ENCODE measurements at regions not wholly inside any gene's neighbourhood (a gene's known extent, or its start where the extent isn't known, plus 50 kb on each side); places are given as distances from the start of the nearest gene placed in this dataset.
"Not testable (repeated sequence)": the region's sequence is repeated elsewhere in the genome, so short reads cannot be mapped to it uniquely, and the experiment has no call there.

DNA sequence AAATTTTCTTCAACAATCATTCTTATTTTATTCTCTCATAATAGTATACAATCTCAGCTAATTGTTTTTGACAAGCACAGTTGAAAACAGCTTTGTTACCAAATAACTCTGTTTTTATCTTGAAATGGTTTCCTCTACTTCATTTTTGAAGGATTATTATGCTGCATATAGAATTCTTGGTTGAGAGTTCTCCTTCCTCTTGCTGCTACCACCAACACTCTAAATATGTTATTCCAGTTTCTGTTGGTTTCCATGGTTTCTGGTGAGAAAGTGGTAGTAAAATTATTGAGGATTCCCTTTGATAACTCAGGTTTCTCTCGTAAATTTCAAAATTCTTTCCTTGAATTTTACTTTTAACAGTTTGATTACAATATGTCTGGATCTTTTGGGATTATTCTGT, 1725.9 kb downstream of the PCDH9 start:
- no peak for DNase-seq (ENCODE audit: extremely low read depth in 1 of 11, low read depth in 9 of 11, low spot score in 4 of 11)

DNA sequence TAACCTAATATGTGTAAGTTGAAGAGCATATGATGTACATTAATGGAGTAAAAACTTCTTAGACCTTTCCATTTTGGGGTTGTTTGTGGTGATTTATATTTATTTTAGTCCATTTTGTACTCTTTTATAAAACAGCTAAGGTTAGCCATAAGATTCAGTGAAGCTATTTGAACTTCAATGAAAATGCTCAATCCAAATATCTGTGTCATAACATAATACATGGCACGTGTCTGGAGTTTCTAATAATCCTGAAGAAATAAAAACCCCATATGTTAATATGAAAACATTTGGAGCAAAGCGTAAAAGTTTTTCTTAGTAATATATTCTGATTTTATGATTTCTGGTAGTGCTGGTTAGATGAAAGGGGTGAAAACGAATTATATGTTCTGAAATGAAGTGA, 1729.7 kb downstream of the PCDH9 start:
- no peak for DNase-seq (ENCODE audit: extremely low read depth in 1 of 11, low read depth in 9 of 11, low spot score in 4 of 11)

- DNase-seq (ENCODE audit: extremely low read depth in 1 of 11, low read depth in 9 of 11, low spot score in 4 of 11), result no peak
Measured at GRCh38 chr13:65499256-65499655, 1730.9 kb downstream of the PCDH9 start.

DNA sequence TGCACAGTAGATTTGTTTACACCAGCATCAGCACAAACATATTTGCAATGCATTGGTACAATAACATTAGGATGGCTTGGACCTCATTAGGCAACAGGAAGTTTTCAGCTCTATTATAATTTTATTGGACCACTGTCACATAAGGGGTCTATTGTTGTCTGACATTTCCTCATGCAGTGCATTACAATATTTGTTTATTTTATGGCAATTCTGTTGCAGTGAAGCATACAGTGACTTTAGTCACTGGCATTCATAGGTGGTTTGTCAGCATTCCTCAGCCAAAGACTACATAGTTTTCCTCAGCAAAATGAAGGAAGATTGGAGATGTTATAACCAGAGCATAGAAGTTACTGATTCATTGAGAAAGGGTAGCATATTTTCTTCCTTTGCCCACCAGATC, 1732.9 kb downstream of the PCDH9 start:
- no peak for DNase-seq (ENCODE audit: extremely low read depth in 1 of 11, low read depth in 9 of 11, low spot score in 4 of 11)

GRCh38 chr13:65490725-65491124, 1739.4 kb downstream of the PCDH9 start:
- DNase-seq (ENCODE audit: extremely low read depth in 1 of 11, low read depth in 9 of 11, low spot score in 4 of 11), result not testable (repeated sequence)

- no peak for DNase-seq (ENCODE audit: extremely low read depth in 1 of 11, low read depth in 9 of 11, low spot score in 4 of 11)
Measured at GRCh38 chr13:65488606-65489005, 1741.5 kb downstream of the PCDH9 start.

DNA sequence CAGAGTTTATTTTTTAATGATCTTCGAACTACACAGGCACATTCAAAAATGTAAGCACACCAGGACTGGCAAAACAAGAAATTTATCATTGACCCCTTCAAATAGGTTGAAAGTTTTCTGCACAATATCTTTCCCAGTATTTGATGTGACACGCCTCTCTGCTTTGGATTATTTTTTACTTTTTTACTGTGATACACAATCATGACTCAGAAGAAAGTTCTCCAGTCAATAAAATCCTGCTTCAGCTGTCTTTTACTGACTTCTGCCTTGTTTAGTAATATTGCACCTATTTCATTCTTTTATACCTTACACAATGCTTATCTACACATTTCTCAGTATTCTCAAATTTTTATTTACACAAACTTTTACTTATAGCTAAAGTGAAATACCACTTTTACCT, 1750.4 kb downstream of the PCDH9 start:
- no peak for DNase-seq (ENCODE audit: extremely low read depth in 1 of 11, low read depth in 9 of 11, low spot score in 4 of 11)

DNA sequence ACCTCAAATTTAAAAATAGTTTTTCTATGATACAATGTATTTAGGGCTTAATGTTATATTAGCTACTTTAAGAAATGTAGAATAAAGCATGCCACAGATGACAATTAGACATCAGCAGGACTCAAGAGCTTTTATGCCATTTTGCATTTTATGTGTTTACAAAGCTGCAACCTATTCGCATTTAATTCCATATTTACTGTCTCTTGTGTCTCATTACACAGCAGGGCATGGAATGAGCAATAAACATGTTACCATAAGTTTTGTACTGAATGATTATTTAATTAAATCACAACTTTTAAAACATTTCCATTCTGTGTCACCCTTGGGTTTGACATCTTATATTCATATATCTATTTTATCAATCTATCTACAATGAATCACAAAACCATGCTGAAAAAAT, 1756.9 kb downstream of the PCDH9 start:
- no peak for DNase-seq (ENCODE audit: extremely low read depth in 1 of 11, low read depth in 9 of 11, low spot score in 4 of 11)

DNA sequence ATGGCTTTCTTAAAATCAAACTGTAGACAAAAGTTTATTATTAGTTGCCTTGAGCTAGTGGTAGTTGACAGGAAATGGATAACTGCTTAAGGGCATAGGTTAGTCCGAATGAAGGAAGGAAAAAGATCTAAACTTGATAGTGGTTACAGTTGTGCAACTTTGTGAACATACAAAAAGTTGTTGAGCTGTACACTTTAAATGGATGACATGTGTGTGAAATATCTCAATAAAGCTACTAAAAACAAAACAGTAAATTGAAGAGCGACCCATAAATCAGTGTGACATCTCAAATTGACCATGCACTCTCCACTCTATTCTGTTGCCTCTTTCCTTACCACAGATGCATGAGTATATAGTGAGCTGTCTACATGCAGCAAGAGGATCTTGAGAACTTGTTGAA, 1757.8 kb downstream of the PCDH9 start:
- DNase-seq (ENCODE audit: extremely low read depth in 1 of 11, low read depth in 9 of 11, low spot score in 4 of 11), result no peak

DNA sequence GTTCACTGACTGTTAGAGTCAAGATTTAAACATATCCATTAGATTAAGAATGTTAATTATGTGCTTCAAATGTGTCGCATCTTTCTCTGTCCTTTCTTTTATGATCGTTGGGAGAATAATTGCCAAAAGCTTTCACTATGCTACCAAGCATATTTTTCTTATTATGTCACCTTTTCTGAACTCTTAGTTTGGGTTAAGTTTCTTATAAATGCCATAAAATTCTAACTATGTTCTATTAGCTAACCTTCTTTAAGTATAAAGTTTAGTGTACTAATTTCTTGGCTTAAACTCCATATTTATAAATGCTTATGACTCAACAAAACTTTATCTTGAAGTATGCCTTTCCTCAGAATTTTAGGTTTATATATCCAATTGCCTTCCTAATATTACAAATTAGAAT, 1759.4 kb downstream of the PCDH9 start:
- no peak for DNase-seq (ENCODE audit: extremely low read depth in 1 of 11, low read depth in 9 of 11, low spot score in 4 of 11)

DNA sequence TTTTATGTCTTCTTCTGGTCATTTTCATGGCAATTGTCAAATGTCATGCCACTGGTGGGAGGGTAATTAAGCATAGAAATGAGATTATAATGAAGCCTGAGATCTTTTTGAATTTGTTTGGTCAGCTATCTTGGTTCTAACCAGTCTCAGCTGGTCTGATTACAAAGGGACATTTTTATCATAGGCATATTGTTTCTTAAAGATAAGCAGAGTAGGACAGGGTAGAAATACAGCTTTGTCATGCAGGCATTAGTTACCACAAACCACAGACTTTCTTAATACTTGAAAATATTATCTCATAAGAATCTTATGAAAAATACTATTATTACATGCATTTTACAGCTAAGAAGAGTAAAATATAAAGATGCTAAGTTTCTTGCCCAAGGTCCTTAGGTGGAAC, 1761.5 kb downstream of the PCDH9 start:
- no peak for DNase-seq (ENCODE audit: extremely low read depth in 1 of 11, low read depth in 9 of 11, low spot score in 4 of 11)

DNA sequence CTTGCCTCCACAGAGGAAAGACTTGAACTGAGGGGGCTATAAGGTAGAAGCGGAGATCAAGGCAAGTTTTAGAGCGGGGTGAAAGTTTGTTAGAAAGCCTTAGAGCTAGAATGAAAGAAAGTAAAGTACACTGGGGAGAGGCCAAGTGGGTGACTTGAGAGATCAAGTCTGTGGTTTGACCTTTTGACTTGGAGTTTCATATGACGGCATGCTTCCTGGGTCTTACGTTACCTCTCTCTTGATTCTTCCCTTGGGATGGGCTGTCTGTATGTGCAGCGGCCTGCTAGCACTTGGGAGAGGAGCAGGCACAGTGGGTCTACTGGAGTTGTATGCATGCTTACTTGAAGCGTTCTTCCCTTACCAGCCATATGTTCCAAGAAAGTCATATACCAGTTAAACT, 1768.5 kb downstream of the PCDH9 start:
- no peak for DNase-seq (ENCODE audit: extremely low read depth in 1 of 11, low read depth in 9 of 11, low spot score in 4 of 11)

GRCh38 chr13:65460136-65460535, 1770.0 kb downstream of the PCDH9 start:
- no peak for DNase-seq (ENCODE audit: extremely low read depth in 1 of 11, low read depth in 9 of 11, low spot score in 4 of 11)

GRCh38 chr13:65456150-65456912, 1773.8 kb downstream of the PCDH9 start:
- no peak for DNase-seq (ENCODE audit: extremely low read depth in 1 of 11, low read depth in 9 of 11, low spot score in 4 of 11)

DNA sequence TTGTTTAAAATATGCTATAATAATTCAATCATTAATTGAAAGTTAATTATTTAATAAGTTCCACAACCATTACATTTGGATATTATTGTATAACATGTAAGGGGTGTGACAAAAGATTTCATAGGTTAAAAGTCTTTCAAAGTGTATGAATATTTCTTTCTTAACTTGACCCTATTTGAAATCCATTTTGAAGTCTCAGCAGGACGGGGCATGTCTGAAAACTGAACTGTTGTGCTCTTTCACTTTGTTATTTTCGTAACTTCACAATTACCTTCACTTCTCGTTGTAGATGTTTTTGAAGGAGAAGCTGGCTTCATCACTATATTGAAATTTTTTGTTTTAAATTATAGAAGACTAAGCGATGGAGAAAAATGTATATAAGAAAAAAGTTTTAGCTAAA, 1775.7 kb downstream of the PCDH9 start:
- DNase-seq (ENCODE audit: extremely low read depth in 1 of 11, low read depth in 9 of 11, low spot score in 4 of 11), result no peak

GRCh38 chr13:65453982-65454381, 1776.2 kb downstream of the PCDH9 start:
- DNase-seq (ENCODE audit: extremely low read depth in 1 of 11, low read depth in 9 of 11, low spot score in 4 of 11), result peak in 1 of 11 donors; percentile 0

GRCh38 chr13:65445340-65445739, 1784.8 kb downstream of the PCDH9 start:
- DNase-seq (ENCODE audit: extremely low read depth in 1 of 11, low read depth in 9 of 11, low spot score in 4 of 11), result no peak

- no peak for DNase-seq (ENCODE audit: extremely low read depth in 1 of 11, low read depth in 9 of 11, low spot score in 4 of 11)
Measured at GRCh38 chr13:65435590-65435989, 1794.5 kb downstream of the PCDH9 start.

GRCh38 chr13:65417953-65418352, 1812.2 kb downstream of the PCDH9 start:
- peak in 1 of 11 donors; percentile 9 for DNase-seq (ENCODE audit: extremely low read depth in 1 of 11, low read depth in 9 of 11, low spot score in 4 of 11)

DNA sequence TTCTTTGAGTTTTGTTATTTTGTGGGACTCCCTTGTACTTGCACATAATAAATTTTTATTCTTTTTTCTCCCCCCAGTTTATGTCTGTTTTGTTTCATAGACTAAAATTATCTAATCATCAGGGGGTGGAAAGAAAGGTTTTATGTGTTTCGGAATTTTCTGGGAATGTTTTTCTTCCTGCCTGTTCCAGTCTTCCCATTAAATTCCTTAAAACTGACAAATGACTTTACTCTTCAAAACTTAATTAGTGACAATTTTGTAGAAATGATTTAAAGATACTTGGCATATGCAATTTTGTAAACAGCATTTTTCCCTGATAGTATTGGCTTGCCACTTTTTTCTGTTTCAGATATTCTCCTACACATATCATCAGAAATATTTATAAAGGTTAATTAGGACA, 1813.4 kb downstream of the PCDH9 start:
- no peak for DNase-seq (ENCODE audit: extremely low read depth in 1 of 11, low read depth in 9 of 11, low spot score in 4 of 11)

GRCh38 chr13:65414187-65414586, 1815.9 kb downstream of the PCDH9 start:
- no peak for DNase-seq (ENCODE audit: extremely low read depth in 1 of 11, low read depth in 9 of 11, low spot score in 4 of 11)

All from renal cortex interstitium (tissue), 11 donors.